ENCODE measurements at regions not wholly inside any gene's neighbourhood (a gene's known extent, or its start where the extent isn't known, plus 50 kb on each side); places are given as distances from the start of the nearest gene placed in this dataset.
A peak's percentile ranks its signal among the peaks of the same experiment; 100 is the strongest.
"Not testable (repeated sequence)": the region's sequence is repeated elsewhere in the genome, so short reads cannot be mapped to it uniquely, and the experiment has no call there.

GRCh38 chr10:48102410-48103146 lies 103.0 kb upstream of the FAM25C start:
- DNase-seq (ENCODE audit: low spot score), result not testable (repeated sequence)

GRCh38 chr10:48098854-48099253 lies 99.3 kb upstream of the FAM25C start:
- peak; percentile 0 for DNase-seq (ENCODE audit: low spot score)

DNA sequence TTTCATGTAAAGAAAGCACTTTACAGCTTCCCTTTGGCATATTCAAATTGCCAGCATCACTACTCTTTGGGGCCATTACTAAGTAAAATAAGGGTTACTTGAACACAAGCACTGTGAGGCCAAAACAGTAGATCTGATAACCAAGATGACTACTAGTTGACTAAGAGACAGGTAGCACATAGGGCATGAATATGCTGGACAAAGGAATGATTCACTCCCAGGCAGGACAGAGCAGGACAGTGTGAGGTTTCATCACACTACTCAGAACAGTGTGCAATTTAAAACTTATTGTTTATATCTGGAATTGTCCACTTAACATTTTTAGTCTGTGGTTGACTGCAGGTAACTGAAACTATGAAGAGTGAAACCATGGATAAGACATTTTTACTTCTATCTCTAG lies 91.1 kb upstream of the FAM25C start:
- DNase-seq (ENCODE audit: low spot score), result not testable (repeated sequence)

GRCh38 chr10:48088087-48088486 lies 88.5 kb upstream of the FAM25C start:
- peak; percentile 0 for DNase-seq (ENCODE audit: low spot score)

GRCh38 chr10:48084446-48084845 lies 84.9 kb upstream of the FAM25C start:
- DNase-seq (ENCODE audit: low spot score), result not testable (repeated sequence)

GRCh38 chr10:48071228-48071627 lies 71.6 kb upstream of the FAM25C start:
- DNase-seq (ENCODE audit: low spot score), result not testable (repeated sequence)

DNA sequence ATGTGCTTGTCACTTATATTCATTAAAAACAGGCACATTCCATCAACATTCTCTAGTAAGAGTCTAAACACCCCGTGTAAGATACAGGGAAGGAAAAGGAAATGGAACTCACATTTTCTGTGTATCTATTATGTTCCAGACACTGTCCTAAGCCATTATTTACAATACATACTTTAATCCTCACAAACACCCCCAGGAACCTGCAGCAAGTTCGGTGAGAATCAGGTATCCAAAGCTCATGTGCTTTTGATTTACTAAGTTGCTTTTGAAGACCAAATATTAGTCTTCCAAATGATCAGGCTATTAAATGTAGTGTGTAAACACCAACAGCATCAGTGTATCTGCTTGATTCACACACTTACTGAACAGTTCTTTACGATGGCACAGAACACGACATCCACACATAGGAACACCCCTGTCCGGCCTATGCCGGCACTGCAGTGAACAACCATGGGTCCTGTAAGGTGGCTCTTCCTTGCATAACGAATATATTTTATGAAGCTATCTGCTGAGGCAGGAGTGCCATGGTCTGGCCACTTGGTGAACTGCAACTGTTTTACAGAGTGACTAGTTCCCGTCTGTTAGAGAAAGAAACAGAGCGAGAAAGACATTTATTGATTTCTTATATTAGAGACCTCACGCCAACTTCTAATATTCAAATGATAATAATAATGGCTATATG lies 64.5 kb upstream of the FAM25C start:
- DNase-seq (ENCODE audit: low spot score), result not testable (repeated sequence)

DNA sequence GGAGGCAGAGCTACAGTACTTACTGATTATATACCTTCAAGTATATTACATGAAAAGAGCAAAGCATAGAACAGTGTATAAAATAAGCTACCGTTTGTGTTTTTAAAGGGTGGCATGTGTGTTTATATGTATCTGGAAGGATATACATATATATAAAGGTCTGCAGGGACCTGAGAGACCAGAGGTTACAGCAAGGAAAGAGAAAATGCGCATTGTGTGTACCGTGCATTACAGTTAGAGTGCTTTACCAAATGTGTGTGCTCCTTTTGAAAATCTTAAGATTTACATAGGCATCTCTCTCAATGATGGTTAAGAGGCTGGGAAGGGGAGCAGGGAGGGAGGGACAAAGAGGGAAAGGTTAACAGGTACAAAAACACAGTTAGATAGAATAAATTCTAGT lies 55.8 kb upstream of the FAM25C start:
- not testable (repeated sequence) for DNase-seq (ENCODE audit: low spot score)

All from HT-29 (cell line).